GM13977 (cell line): ENCODE measurements at regions not wholly inside any gene's neighbourhood (a gene's known extent, or its start where the extent isn't known, plus 50 kb on each side); places are given as distances from the start of the nearest gene placed in this dataset.

Experiments
- DNase-seq: peaks from one replicate; pipeline ENCODE4 v3.0.0; 2012; ENCODE audit warnings: low spot score
- CTCF ChIP-seq: IDR thresholded peaks from 2 replicates; pipeline ENCODE4 v1.5.1; 2012; ENCODE audit warnings: mild to moderate bottlenecking, control low read depth; ENCODE audit not compliant: insufficient read depth; ENCODE audit errors: extremely low read depth, missing control alignments
- in situ Hi-C: fragments of 300-500 bp; cut with MboI; formaldehyde crosslinking; loops from one replicate; pipeline ENCODE4 v1.12.0; 2022; ENCODE audit warnings: low sequenced_read_pairs, low pct_unique_long_range_greater_than_20kb, mixed read lengths, inconsistent platforms; ENCODE audit not compliant: unreplicated experiment

GRCh38 chr10:64515970-64516699, 994.9 kb downstream of the REEP3 start:
- DNase-seq, result no peak
- in situ Hi-C loops, result no loop called here
- TF ChIP-seq CTCF, result no peak

- in situ Hi-C loops, result no loop called here
These were observed 997.3 kb downstream of the REEP3 start for GRCh38 chr10:64518456-64518855.

GRCh38 chr10:64519427-64519826, 998.2 kb downstream of the REEP3 start:
- no peak for TF ChIP-seq CTCF
- DNase-seq, result no peak
- in situ Hi-C loops, result no loop called here

More at GRCh38 chr10:64518456-64518855, 997.3 kb downstream of the REEP3 start:
- TF ChIP-seq CTCF, result no peak
- DNase-seq, result no peak

- in situ Hi-C loops, result no loop called here
- DNase-seq, result no peak
- TF ChIP-seq CTCF, result no peak
These were observed 998.6 kb downstream of the REEP3 start for GRCh38 chr10:64519831-64520230.

GRCh38 chr10:64523065-64523759, 1002.0 kb downstream of the REEP3 start:
- in situ Hi-C loops, result no loop called here
- no peak for DNase-seq
- no peak for TF ChIP-seq CTCF

- TF ChIP-seq CTCF, result no peak
- in situ Hi-C loops, result no loop called here
- no peak for DNase-seq
These were observed 1007.2 kb downstream of the REEP3 start for GRCh38 chr10:64528294-64529002.
